Stimulated activated CD8-positive, alpha-beta memory T cell treated with anti-CD3 and anti-CD28 coated beads, Interleukin-2, amount 100 ng/mL, for 48 hours (primary cell): ENCODE measurements at regions not wholly inside any gene's neighbourhood (a gene's known extent, or its start where the extent isn't known, plus 50 kb on each side); places are given as distances from the start of the nearest gene placed in this dataset.
A peak's percentile ranks its signal among the peaks of the same experiment; 100 is the strongest.
"Not testable (repeated sequence)": the region's sequence is repeated elsewhere in the genome, so short reads cannot be mapped to it uniquely, and the experiment has no call there.

ENCODE experiments used
- DNase-seq, 2 donors: peaks; one replicate each; pipeline ENCODE4 v3.0.0-alpha.2; 2020; ENCODE audit warnings: low read depth in 2 of 2

GRCh38 chr15:91414124-91414523 lies 314.1 kb downstream of the SV2B start:
- no peak for DNase-seq

DNA sequence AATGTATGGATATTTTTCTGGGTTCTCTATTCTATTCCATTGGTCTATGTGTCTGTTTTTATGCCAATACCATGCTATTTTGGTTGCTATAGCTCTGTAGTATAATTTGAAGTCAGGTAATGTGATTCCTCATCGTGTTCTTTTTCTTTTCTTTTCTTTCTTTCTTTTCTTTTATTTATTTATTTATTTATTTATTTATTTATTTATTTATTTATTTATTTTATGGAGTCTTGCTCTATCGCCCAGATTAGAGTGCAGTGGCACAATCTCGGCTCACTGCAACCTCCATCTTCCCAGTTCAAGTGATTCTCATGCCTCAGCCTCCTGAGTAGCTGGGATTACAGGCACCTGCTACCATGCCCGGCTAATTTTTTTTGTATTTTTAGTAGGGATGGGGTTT lies 315.2 kb downstream of the SV2B start:
- not testable (repeated sequence) for DNase-seq

GRCh38 chr15:91420689-91421088 lies 320.6 kb downstream of the SV2B start:
- no peak for DNase-seq

GRCh38 chr15:91422797-91423196 lies 322.7 kb downstream of the SV2B start:
- no peak for DNase-seq

GRCh38 chr15:91424001-91424400 lies 323.9 kb downstream of the SV2B start:
- DNase-seq, result no peak

- DNase-seq, result no peak
Measured at GRCh38 chr15:91426412-91426811, 326.4 kb downstream of the SV2B start.

- DNase-seq, result no peak
Measured at GRCh38 chr15:91429973-91430372, 329.9 kb downstream of the SV2B start.

DNA sequence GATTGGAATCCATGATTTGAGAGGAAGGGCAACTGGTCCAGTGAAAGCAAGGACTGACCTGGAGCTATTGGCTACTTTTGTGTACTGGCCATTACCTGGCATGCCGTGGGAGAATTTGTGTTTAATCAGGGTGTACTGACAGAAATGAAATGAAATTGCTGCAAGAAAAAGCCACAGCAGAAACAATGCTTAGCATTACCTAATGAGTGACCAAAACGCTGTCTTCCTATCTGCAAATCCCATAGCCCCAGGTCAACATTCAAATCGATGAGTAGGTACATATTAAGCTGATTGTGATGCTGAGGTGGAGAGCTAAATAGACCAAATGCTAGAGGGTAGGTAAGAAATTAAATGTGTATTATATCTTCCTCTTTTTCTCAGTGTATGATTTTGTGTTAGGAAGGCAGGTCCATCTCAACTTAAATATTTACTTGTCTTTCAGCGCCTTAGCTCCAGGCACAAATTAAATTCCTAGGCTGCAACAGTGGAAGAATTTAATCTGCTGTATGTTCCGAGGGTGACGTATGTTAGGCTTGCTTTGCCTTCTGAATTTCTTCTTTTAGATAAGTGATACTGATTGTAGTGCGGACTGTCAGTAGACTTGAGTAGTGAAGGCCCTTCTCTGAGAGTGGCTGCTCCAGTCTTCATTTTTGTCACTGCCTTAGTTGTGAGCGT lies 331.1 kb downstream of the SV2B start:
- DNase-seq, result no peak

GRCh38 chr15:91435113-91435512 lies 335.1 kb downstream of the SV2B start:
- no peak for DNase-seq

DNA sequence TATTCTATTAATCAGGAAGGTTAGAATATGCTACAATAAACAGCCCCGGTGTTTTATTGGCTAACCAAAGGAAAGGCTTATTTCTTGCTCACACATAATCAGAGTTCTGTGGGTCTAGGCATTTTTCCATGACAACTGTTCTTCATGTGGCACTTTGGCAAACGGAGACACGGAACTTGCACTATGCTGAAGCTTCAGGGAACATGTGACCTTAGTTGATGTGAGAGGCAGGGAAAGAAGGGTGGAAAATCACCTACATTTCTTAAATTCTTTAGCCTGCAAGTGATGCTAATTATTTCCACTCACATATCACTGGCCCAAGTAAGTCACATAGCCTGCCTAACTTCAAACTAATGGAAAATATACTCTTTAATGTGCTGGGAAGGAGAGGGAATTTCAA lies 344.6 kb downstream of the SV2B start:
- no peak for DNase-seq

DNA sequence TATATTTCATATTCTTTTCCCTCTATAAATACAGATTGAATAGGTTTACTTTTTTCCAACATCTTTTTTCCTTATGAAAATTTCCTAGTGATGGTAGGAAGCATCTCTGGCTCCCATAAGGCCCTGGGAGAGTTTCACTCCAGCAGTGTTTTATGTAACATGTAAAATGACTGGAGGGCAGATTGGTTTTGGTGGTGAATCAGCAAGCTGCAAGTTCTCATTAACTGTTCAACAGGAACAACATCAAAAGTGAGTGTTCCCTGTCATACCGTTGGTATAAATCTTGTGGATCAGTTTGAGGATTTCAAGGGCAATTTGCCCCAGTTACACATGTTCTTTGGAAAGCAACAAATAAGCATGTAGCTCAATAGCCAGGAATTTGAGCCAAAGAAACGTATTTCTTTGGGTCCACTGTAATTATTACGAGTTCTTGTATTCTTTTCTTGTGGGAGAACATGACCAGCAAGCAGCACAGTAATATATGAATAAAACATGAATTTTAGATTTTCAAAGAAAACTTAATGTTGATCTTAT lies 345.7 kb downstream of the SV2B start:
- no peak for DNase-seq

DNA sequence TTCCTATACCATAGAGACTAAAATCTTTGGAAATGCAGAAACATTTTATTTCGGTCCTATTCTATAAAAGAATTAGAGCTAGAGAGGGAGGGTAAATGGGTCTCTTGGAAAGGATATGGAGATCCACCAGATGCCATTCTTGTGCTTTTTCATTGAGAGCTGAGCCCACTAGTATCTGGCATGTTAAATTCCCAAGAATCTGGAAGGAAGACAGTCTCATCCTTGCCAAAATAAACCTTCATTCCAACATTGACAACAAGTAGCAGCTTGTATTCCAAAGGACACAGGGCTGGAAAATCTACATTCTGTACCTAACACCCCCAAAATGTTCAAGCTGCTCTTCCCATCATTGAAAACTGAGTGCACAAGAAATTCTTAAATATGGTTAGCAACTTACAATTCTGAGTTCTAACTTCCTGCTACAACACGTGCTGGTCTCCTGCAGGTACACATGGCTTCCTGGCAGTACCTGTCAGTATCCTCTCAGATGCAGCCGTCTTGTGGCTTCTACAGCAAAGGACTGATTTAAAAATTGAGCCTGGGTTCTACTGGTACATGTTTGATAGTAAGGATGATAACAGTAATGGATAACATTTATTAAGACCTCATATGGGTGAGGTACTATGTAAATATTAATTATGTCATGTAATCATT lies 348.1 kb downstream of the SV2B start:
- DNase-seq, result no peak

DNA sequence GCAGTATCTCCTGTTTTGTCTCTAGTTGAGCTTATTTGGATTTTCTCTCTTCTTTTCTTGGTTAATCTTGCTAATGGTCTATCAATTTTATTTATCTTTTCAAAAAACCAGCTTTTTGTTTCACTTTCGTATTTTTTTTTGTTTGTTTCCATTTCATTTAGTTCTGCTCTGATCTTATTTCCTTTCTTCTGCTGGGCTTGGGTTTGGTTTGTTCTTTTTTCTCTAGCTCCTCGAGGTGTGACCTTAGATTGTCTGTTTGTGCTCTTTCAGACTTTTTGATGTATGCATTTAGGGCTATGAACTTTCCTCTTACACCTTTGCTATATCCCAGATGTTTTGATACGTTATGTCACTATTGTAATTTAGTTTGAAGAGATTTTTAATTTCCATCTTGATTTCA lies 353.3 kb downstream of the SV2B start:
- not testable (repeated sequence) for DNase-seq

DNA sequence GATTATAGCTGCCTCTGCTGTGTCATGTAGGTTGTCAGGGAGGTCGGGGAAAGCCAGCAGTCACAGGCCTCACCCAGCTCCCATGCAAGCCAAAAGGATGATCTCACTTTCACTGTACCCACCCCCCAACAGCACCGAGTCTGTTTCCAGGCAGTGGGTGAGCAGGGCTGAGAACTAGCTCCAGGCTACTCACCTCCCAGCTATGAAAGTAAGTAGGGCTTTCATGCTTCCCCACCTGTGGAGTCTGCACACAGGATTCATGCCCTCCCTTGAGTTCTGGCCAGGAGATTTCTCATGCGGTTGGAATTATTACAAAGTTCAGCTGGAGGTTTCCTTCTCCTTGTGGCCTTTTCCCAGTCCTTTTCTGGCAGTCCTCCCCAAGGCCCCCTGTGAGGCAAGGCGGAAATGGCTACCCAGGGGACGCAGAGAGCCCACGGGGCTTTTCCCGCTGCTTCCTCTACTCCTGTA lies 356.2 kb downstream of the SV2B start:
- DNase-seq, result no peak

DNA sequence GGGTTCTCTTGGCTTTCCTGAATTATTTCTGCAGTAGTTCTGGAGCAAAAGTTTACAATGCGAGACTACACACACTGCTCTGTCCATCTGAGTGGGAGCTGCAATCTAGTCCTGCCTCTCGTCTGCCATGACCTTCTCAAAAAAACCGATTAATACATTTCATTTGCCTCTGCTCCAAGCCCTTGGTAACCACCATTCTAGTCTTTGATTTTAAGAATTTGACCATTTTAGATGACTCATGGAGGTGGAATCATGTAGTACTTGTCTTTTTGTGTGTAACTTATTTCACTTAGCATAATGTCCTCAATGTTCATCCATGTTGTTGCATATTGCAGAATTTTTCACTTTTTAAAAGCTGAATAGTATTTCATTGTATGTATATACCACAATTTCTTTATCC lies 356.9 kb downstream of the SV2B start:
- no peak for DNase-seq

GRCh38 chr15:91461377-91461776 lies 361.3 kb downstream of the SV2B start:
- DNase-seq, result no peak

- no peak for DNase-seq
Measured at GRCh38 chr15:91465086-91465485, 365.0 kb downstream of the SV2B start.

GRCh38 chr15:91465696-91466095 lies 365.6 kb downstream of the SV2B start:
- DNase-seq, result no peak

DNA sequence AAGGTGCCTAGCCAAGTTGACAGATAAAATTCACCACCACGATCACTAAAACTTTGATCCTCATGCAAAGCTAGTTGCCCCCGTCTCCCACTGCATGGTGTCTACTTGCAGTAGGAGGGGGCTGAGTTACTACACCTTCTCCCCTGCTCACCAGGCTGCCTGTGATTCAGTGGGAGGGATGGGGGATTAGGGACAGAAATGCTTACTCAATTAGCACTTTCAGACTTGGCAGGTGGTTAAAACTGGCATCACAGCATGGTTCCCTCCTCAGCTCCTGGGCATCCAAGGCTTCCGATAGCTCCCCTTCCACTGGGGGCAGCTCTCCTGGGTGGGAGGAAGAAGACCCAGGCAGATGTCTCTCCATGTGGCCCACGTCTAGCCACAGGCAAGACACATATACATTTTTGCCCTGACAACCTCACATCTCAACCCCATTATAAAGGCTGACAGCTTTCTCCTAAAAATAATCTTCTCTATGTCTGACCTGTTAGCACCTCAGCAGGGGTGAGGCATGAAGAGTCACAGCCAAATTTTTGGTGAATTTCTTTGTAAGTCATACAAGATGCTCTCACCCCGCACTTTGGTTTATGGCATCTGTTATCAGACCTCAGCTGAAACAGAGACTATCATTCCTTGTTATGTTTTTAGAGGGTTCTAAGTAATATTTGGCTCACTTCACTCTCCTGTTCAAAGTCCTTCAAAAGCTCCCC lies 369.0 kb downstream of the SV2B start:
- no peak for DNase-seq

GRCh38 chr15:91469632-91470567 lies 369.8 kb downstream of the SV2B start:
- DNase-seq, result peak; percentile 35 to 58

DNA sequence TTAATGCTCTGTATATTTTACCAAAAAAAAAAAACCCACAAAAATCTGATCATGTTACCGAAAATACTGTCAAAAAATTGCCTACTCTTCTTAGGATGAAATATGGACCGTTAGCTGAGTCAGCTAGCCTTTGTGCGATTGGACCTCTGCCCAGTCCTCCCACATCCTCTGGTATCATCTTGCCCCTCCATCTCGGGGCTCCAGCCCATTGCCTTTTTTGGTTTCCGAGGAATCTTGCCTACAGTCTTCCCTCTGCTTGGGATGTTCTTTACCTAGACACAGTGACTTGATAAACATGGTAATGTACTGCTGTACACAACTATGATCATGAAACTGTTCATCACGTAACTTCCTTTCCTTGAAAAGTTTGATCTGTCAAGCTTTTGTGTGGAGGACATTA lies 371.4 kb downstream of the SV2B start:
- DNase-seq, result no peak

GRCh38 chr15:91472316-91472756 lies 372.3 kb downstream of the SV2B start:
- DNase-seq, result no peak
